Muscle of leg (tissue), 3 donors: ENCODE measurements at regions not wholly inside any gene's neighbourhood (a gene's known extent, or its start where the extent isn't known, plus 50 kb on each side); places are given as distances from the start of the nearest gene placed in this dataset.

Experiments used
- DNase-seq: peaks from one replicate; pipeline ENCODE4 v3.0.0; 2013
- H3K27ac ChIP-seq: one replicate; pipeline ENCODE4 v1.5.1; 2013; ENCODE audit warnings: mild to moderate bottlenecking, low read length, control low read depth
- H3K27me3 ChIP-seq: one replicate; pipeline ENCODE4 v1.6.1; 2013; ENCODE audit warnings: low read length; ENCODE audit not compliant: control insufficient read depth, insufficient read depth
- H3K36me3 ChIP-seq: one replicate; pipeline ENCODE4 v1.6.1; 2013; ENCODE audit warnings: low read length; ENCODE audit not compliant: control insufficient read depth, insufficient read depth
- H3K4me1 ChIP-seq: one replicate; pipeline ENCODE4 v1.6.1; 2013; ENCODE audit warnings: low read length; ENCODE audit not compliant: control insufficient read depth, insufficient read depth
- H3K4me3 ChIP-seq: one replicate; pipeline ENCODE4 v1.5.1; 2013; ENCODE audit warnings: low read length, control low read depth
- H3K9me3 ChIP-seq: replicated peaks from 2 replicates; pipeline ENCODE4 v1.6.1; 2013; ENCODE audit warnings: low read depth, low read length; ENCODE audit not compliant: control insufficient read depth
- WGBS: methylation state at CpG from one replicate; pipeline ENCODE4 v1.1.5; 2013; ENCODE audit warnings: missing lambda C conversion rate; ENCODE audit not compliant: insufficient coverage; 5-methylcytosine and 5-hydroxymethylcytosine counted together

DNA sequence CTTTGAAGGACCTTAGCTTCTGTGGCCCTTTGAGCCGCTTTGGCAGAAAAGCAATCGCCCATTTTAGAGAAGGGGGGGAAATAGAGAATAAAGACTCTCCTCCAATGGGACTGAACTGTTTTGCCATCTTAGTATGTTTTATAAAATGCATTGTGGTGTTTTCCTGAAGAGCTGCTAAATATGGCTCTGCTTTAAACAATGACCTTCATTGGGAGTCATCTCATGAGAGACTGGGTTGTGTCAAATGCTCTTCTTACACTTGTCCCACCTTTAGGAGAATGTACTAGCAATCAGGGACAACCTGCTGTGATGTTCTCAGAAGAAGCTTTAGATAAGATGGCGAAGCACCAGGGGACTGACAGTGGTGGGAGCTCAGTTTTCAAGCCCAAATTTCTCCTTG is 418.9 kb upstream of the POU3F3 start:
- Histone ChIP-seq H3K4me3 (no peak overlapping the region), H3K4me1 (no peaks in the 10 kb centered on the region), H3K9me3 (no peaks in the 10 kb centered on the region), H3K36me3 (no peaks in the 10 kb centered on the region), H3K27me3 (no peaks in the 10 kb centered on the region), H3K27ac (no peak overlapping the region)
- no peak for DNase-seq
- WGBS = 69% methylated on average over 2 of the region's 3 CpGs

DNA sequence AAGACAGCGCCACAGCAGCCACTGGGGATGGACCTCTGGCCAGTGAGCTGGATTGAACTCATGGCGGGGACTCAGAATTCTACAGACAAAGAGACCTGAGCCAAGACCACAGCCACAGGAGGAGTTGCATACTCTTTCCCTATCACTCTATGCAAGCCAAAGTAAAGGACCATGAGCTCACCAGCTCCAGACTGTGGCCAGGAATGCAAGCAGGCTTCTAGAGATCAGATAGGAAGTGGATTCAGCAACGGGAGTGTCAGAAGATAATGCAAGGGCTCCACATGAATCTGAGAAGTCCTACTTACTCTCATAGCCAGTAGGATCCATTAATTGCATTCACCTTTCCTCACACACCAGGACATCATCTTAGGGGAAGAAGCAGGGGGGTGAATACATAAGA is 415.4 kb upstream of the POU3F3 start:
- Histone ChIP-seq H3K27me3 (no peaks in the 10 kb centered on the region), H3K4me1 (no peaks in the 10 kb centered on the region), H3K9me3 (no peaks in the 10 kb centered on the region), H3K36me3 (no peaks in the 10 kb centered on the region), H3K4me3 (no peak overlapping the region), H3K27ac (no peak overlapping the region)
- DNase-seq = no peak
- 100% methylated on average over 1 of the region's 3 CpGs for WGBS

DNA sequence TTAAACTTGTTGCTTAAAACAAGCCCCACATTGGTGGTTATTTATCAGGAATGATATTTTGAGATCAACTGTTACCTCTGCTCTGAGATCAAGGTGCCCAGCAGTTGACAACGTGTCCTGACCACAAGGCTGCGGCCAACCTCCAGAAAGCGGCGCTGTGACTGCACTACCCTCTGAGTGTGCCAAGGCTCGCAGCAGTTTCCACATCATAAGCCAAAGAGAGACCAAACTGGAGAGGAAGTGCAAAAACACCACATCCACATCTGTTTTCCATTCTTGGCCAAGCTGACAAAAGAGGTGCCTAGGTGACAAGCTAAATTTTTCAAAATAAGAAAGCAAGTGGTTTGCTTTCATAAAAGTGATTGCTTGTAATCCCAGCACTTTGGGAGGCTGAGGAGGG is 410.8 kb upstream of the POU3F3 start:
- Histone ChIP-seq H3K4me3 (no peak overlapping the region), H3K36me3 (no peaks in the 10 kb centered on the region), H3K4me1 (no peaks in the 10 kb centered on the region), H3K27me3 (no peaks in the 10 kb centered on the region), H3K9me3 (no peaks in the 10 kb centered on the region), H3K27ac (no peak overlapping the region)
- 69% methylated on average over 5 of the region's 5 CpGs for WGBS
- no peak for DNase-seq

DNA sequence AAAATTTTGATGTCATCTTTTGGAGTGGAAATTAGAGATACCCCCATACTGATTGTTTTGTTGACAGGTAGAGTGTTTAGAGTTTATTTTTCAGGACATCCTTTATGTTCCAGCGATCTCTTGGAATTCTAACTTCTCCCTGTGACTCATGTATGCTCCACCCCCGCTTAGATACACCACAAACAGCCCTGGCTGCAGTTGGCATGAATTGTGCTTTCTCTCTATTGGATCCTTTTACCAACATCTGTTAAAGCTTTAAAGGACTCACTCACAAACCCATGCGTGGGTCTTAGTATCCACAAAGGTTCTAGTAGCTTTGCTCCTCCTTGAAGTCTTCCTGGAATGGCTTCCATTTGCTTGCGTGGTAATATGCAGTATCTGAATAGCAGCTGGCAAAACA is 409.5 kb upstream of the POU3F3 start:
- Histone ChIP-seq H3K36me3 (no peaks in the 10 kb centered on the region), H3K27ac (no peak overlapping the region), H3K4me3 (no peak overlapping the region), H3K9me3 (no peaks in the 10 kb centered on the region), H3K4me1 (no peaks in the 10 kb centered on the region), H3K27me3 (no peaks in the 10 kb centered on the region)
- peak; percentile 40 for DNase-seq
- 72% methylated on average over 2 of the region's 4 CpGs for WGBS

DNA sequence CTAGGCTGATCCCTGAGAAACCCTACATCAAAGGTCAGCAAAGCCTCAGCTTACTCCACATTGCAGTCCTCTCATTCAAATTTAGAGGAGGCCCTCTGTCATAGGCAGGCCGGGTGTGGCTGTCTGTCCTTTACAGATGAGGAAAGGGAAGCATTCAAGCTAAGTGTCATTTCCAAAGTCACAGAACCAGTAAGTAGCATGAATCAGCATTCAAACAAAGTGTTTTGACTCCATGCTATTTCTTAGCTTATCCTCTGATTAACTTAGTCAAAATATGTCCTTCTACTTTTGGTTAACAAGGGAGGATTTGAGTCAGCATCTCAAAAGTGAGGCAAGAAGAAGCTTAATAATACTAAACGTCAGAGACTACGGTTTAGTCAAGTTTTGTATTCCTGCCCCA is 409.0 kb upstream of the POU3F3 start:
- no CpG with 5 or more reads among the region's 3 CpGs for WGBS
- Histone ChIP-seq H3K27ac (no peak overlapping the region), H3K4me3 (no peak overlapping the region), H3K4me1 (no peaks in the 10 kb centered on the region), H3K27me3 (no peaks in the 10 kb centered on the region), H3K9me3 (no peaks in the 10 kb centered on the region), H3K36me3 (no peaks in the 10 kb centered on the region)
- no peak for DNase-seq

DNA sequence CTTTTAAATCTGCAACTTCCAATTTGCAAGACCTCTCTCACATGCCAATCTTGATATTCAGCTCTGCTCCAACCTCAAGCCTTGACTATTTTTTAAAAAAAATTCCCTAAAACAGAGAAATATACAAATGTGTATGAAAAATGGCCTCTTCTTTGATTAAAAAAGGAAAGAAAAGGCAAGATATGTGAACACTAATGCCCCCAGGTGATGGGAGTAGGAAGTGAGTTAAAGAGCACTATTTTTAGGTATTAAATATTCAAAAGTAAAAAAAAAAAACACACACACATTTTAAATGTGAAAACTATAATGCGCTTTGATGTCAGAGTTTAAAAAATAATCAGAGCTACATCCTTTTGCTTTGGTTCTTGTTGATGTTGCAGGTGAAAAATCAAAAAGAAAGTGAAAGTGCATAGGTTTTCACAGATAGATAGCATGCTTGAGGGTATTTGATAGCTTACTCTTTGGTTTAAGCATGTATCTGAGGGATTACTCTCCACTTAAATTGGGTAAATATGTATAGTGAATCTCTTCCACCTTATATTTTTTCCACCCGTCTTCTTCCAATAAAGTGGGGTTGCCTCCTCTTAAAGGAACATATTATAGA is 406.0 kb upstream of the POU3F3 start:
- no peaks in the 10 kb centered on the region for H3K27me3 ChIP-seq

DNA sequence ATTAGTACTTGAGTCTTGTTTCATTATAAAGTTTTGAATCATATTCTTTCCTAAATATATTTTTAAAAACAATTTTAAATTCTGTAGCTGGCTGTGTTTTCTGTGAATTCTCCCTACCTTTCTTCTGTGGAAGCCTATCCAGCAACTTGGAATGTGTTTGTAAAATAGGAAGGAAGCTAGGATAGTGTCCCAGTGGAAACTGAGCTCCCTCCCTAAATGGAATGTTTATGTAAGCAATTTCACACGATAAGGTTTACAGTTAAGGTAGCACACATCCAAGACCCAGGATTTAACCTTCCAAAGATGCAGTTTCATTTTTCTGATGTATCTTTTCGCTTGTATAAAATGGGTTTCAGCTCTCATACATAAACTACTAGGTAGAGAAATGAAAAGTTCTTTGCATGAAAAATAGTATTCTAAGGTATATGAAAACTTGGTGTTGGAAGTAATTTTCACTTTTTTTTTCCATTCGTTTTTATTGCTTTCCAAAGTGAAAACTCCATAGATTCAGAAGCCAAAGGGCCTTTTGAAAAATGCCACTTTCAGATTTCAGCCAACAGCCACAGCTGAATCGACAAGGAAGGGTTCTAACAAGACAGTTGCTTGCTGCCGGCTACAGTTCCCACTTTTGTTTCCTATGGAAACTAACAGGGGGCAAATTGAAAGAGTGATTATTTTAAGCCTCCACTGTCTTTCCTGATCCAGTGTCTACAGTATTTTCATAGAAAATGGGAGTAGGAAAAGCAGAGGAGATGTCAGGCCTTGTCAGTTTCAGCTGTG is 405.1 kb upstream of the POU3F3 start:
- no peak overlapping the region for H3K27ac ChIP-seq
- H3K27me3 ChIP-seq = no peaks in the 10 kb centered on the region
- no peak for DNase-seq
- WGBS = no CpG with 5 or more reads among the region's 5 CpGs
- no peaks in the 10 kb centered on the region for H3K36me3 ChIP-seq
- no peak overlapping the region for H3K4me3 ChIP-seq
- H3K4me1 ChIP-seq = no peaks in the 10 kb centered on the region
- H3K9me3 ChIP-seq = no peaks in the 10 kb centered on the region

More for the DNA sequence above, 406.0 kb upstream of the POU3F3 start:
- no peak overlapping the region for H3K4me3 ChIP-seq
- no peaks in the 10 kb centered on the region for H3K36me3 ChIP-seq
- no CpG with 5 or more reads among the region's 2 CpGs for WGBS
- peak; percentile 8 for DNase-seq
- no peaks in the 10 kb centered on the region for H3K4me1 ChIP-seq
- H3K27ac ChIP-seq = no peak overlapping the region
- no peaks in the 10 kb centered on the region for H3K9me3 ChIP-seq

DNA sequence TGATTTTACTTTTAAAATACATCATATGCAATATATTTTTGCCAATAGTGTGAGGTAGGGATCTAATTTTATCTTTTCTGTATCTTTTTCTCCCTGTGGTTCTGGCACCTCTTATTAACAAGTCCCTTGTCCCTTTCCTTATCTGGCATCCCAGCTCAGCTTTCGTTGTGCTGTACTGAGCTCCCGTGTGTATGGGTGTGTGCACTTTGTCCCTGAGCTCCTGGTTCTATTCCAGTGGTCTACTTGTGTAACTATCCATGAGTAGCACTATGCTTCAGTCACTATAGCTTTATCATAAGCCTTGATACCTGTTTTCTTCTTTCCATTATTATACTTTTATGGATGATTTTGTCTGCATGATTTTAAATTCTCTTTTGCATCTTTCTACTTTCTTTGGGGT is 401.4 kb upstream of the POU3F3 start:
- H3K27me3 ChIP-seq = no peaks in the 10 kb centered on the region
- H3K9me3 ChIP-seq = no peaks in the 10 kb centered on the region
- H3K27ac ChIP-seq = no peak overlapping the region
- H3K4me1 ChIP-seq = no peaks in the 10 kb centered on the region
- no peak for DNase-seq
- no peak overlapping the region for H3K4me3 ChIP-seq
- H3K36me3 ChIP-seq = no peaks in the 10 kb centered on the region
- no CpG with 5 or more reads among the region's 2 CpGs for WGBS

DNA sequence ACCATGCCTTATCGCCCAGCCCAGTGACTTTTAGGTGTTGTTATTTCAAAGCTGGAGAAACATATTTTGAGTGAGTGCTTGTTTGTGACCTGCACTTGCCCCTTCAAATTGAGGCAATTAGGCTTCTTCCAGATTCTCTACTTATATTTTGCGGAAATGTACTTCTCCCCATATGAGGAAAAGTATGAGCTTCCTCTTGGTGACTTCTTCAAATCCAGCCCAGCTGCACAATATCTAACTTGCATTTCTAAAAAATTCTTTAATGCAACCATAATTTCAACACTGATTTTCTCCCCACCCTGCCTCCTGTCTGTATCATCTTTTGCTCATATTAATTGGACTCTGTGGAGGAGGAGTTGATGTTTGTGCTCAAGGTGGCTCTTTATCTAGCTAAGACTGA is 391.2 kb upstream of the POU3F3 start:
- Histone ChIP-seq H3K4me1 (no peaks in the 10 kb centered on the region), H3K27ac (no peak overlapping the region), H3K36me3 (no peaks in the 10 kb centered on the region), H3K4me3 (no peak overlapping the region), H3K9me3 (no peaks in the 10 kb centered on the region), H3K27me3 (no peaks in the 10 kb centered on the region)
- DNase-seq = no peak
- no CpG with 5 or more reads among the region's 2 CpGs for WGBS

DNA sequence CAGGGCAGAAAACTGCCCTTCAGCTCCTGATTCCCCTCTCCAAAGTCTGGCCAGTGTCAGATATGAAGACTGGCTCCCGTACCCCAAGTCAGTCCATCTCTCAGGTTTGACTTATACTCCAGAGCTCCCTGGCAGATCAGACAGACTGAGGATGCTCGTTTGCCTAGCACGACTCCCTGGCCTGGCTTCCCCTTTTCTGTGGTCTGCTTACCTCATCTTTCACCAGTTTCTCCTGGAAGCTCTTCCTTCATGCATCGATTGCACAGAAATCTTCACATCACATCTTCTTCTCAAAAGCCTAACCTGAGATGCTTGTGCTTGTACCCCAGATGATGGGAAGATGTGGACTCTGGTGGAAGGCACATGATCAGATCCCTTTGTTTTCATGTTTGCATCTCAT is 387.9 kb upstream of the POU3F3 start:
- Histone ChIP-seq H3K9me3 (no peaks in the 10 kb centered on the region), H3K4me3 (no peak overlapping the region), H3K27me3 (no peaks in the 10 kb centered on the region), H3K36me3 (no peaks in the 10 kb centered on the region), H3K4me1 (no peaks in the 10 kb centered on the region), H3K27ac (no peak overlapping the region)
- DNase-seq = no peak
- WGBS = 57% methylated on average over 3 of the region's 4 CpGs
